Heart right ventricle (tissue), 16 donors: ENCODE measurements at regions not wholly inside any gene's neighbourhood (a gene's known extent, or its start where the extent isn't known, plus 50 kb on each side); places are given as distances from the start of the nearest gene placed in this dataset.
"Not testable (repeated sequence)": the region's sequence is repeated elsewhere in the genome, so short reads cannot be mapped to it uniquely, and the experiment has no call there.

ENCODE experiments used
- ATAC-seq, 8 donors: fragments of 200-7000 bp; cut with Tn5 transposase; one replicate each; pipeline ENCODE4 v1.9.1; 2020; ENCODE audit warnings: mild to moderate bottlenecking in 8 of 8, moderate library complexity in 8 of 8, moderate number of reproducible peaks in 1 of 8
- DNase-seq, 2 donors: peaks; one replicate each; pipeline ENCODE4 v3.0.0-alpha.2; 2020
- H3K27ac ChIP-seq, 10 donors: fragments of 200-600 bp; sonication (generic) in 2 of 10; one replicate each; pipeline versions ENCODE4 v1.5.0 to v1.8.0; 2020 to 2022; ENCODE audit warnings: mild to moderate bottlenecking in 3 of 10
- H3K27me3 ChIP-seq, 7 donors: fragments of 200-600 bp; one replicate each; pipeline ENCODE4 v1.8.0; 2021 to 2022; ENCODE audit warnings: mild to moderate bottlenecking in 2 of 7
- H3K36me3 ChIP-seq, 9 donors: fragments of 200-600 bp; sonication (generic) in 1 of 9; one replicate each; pipeline versions ENCODE4 v1.5.0 to v1.8.0; 2020 to 2022; ENCODE audit warnings: mild to moderate bottlenecking in 2 of 9
- H3K4me1 ChIP-seq, 9 donors: fragments of 200-600 bp; sonication (generic) in 1 of 9; one replicate each; pipeline versions ENCODE4 v1.5.0 to v1.8.0; 2020 to 2022; ENCODE audit warnings: mild to moderate bottlenecking in 4 of 9
- H3K4me3 ChIP-seq, 10 donors: fragments of 200-600 bp; sonication (generic) in 2 of 10; one replicate each; pipeline versions ENCODE4 v1.5.0 to v1.8.0; 2020 to 2022; ENCODE audit warnings: mild to moderate bottlenecking in 7 of 10, moderate library complexity in 2 of 10
- H3K9me3 ChIP-seq, 11 donors: fragments of 200-600 bp in 10 of 11; sonication (generic) in 2 of 11; one replicate each; pipeline versions ENCODE4 v1.5.0 to v1.8.0; 2013 to 2022; ENCODE audit warnings: mild to moderate bottlenecking in 2 of 11, control low read depth in 1 of 11, moderate library complexity in 1 of 11
- WGBS, 2 donors: extraction: QIAGEN DNeasy Blood & Tissue Kit; methylation state at CpG; one replicate each; pipeline ENCODE4 v1.1.7; 2013; ENCODE audit warnings: inconsistent platforms in 1 of 2; 5-methylcytosine and 5-hydroxymethylcytosine counted together
- intact Hi-C, 10 donors: fragments of 100-400 bp; cut with DNase I; formaldehyde crosslinking; loops; one replicate each; pipeline versions ENCODE4 v1.11.1 to v1.14.2; 2022
- donor health status: Arrhythmogenic right ventricular cardiomyopathy.
- donor health status: ischemic (EF 13 %, LVEDD 7.1; RV severe dilation, severe dysfunction).
- donor health status: healthy with polysubstance abuse.
- donor health status: DM: no; HTN: yes; CAD: no.
- donor health status: DM: no; HTN: no; CAD: no.
- donor health status: ischemic (EF 25% LVEDD 6.9; RV normal size, moderate dysfunction).
- donor health status: ischemic (EF 25% LVEDD 5.7; RV mildly dilated, moderate dysfunction).
- donor health status: healthy.
- donor health status: DM: yes; HTN: yes; CAD: no.
- donor health status: Ischemic cardiomyopathy.
- donor health status: ischemic (EF 35%, LVEDD 5.7; RV mildly dilated, moderate dysfunction).
- donor health status: nonischemic (EF 11% LVEDD 7.7; RV severe dilation, severe dysfunction).
- donor health status: DM: yes; HTN: yes; CAD: no.
- donor health status: PGD.
- donor health status: ischemic (EF 29% LVEDD 5.4; RV normal size, mild dysfunction).
- donor health status: nonischemic (EF 23%, LVEDD 6.1; RV moderate dilation, normal function).

DNA sequence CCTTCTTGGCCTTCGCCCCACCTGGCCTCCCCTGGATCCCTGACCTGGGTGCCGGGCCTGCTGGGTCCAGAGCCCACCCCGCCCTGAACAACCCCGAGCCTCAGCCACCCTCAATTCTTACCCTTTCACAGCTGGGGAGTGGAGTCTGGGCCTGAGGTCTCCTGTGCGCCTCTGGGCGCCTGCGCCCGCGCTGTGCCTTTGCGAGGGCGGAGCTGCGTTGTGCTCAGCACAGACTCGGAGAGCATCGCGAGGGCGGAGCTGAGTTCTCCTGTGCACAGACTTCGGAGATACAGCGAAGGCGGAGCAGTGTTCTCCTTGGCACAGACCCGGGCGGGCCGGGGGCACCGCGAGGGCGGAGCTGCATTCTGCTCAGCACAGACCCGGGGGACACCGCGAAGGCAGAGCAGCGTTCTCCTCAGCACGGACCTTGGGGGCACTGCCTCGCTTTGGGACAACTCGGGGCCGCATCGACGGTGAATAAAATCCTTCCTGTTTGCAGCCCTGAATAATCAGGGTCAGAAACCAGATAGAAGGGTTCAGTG, 547.2 kb downstream of the FAM72C start:
- peak overlapping the region in 1 of 10 donors; percentile 31 for H3K4me3 ChIP-seq
- H3K27ac ChIP-seq, H3K4me1 ChIP-seq, H3K9me3 ChIP-seq, H3K27me3 ChIP-seq, H3K36me3 ChIP-seq, intact Hi-C loops: not testable (repeated sequence)
- peak in 4 of 8 donors; percentile 53 to 65 (median 60) for ATAC-seq
- 2 to 19% methylated on average over 11 to 15 of the region's 35 CpGs for WGBS, 2 donors
- peak in 1 of 2 donors; percentile 1 for DNase-seq

DNA sequence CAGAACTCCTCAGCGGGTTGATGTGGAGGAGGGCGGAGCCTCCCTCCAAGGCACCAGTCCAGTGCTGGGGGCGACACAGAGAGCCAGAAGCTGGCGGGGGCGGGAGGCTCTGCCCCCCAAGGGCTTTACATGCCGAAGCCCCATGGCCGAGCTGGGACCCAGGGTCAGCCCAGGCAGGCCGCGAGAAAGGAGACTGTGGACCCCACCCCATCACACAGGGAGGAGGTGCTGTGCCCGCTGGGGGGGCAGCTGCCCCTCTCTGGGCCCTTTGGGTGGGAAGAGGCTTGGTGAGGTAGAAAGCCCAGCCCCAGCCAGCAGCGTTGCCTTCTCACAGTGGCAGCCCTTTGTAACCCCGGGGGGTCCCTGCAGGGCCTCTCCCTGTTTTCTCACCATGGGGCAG, 548.0 kb downstream of the FAM72C start:
- H3K9me3 ChIP-seq, H3K27me3 ChIP-seq, intact Hi-C loops, H3K27ac ChIP-seq, DNase-seq, H3K4me1 ChIP-seq, ATAC-seq, H3K36me3 ChIP-seq: not testable (repeated sequence)
- WGBS, 2 donors = 70% methylated on average over 2 of the region's 12 CpGs; no CpG with 5 or more reads in 1 of the 2 donors
- peak overlapping the region in 1 of 10 donors; percentile 38 for H3K4me3 ChIP-seq

DNA sequence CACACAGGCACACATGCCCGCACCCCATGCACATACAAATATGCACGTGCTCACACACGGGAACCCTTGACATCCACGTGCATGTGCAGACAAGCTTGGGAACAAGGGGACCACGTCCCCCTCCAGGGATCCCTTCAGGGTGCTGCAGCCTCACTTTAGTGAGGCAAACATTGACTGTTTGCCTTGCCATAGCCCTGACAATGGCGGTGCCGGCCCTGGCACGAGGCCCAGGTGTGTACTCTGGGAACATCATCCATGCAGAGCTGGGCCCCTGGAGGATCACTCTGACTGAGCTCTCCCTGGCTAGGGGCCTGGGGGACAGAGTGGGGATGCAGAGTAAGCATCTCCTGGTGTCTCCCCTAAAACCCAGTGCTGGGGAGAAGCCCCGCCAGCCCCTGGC, 550.5 kb downstream of the FAM72C start:
- H3K9me3 ChIP-seq, DNase-seq, H3K36me3 ChIP-seq, H3K27me3 ChIP-seq, H3K27ac ChIP-seq, intact Hi-C loops, ATAC-seq, H3K4me3 ChIP-seq, H3K4me1 ChIP-seq: not testable (repeated sequence)
- no CpG with 5 or more reads among the region's 9 CpGs for WGBS, 2 donors
